ENCODE measurements at regions not wholly inside any gene's neighbourhood (a gene's known extent, or its start where the extent isn't known, plus 50 kb on each side); places are given as distances from the start of the nearest gene placed in this dataset.

DNA sequence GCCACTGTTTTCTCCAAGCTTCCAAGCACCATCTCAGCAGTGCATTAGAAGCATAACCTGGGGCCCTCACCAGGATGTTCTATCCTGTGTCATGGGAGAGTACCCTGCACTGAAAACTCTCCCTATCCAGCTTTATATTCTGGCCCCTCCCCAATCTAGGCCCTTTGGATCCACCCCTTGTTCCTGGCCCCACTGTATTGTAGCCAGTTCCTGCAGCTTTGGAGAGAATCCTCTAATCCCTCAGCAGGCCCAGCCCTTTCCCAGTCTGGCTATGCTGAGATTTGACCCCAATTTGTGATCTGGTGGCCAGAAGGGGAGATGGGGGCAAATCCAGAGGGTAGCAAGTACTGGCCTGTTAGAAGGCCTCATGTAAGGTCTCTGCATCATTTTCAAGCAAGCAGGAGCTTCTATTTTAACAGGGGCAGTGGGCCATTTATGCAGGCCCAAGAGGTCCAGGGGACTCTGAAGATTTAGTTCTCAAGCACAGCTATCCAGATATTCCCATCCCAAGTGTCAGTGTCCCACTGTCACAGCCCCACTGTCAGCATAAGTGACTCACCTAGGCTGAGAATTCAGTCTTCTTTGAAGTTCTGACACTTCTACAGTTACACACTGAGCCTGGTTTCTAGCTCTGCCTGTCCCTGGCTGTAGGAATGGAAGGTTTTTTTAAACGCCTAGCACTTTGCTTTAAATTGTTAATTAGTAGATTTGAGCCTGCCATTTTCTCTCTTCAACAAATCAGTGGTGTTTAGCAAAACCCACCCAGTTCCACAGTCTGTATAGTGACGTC, 589.5 kb upstream of the CADM1 start:
- TF ChIP-seq, protein P1, sequence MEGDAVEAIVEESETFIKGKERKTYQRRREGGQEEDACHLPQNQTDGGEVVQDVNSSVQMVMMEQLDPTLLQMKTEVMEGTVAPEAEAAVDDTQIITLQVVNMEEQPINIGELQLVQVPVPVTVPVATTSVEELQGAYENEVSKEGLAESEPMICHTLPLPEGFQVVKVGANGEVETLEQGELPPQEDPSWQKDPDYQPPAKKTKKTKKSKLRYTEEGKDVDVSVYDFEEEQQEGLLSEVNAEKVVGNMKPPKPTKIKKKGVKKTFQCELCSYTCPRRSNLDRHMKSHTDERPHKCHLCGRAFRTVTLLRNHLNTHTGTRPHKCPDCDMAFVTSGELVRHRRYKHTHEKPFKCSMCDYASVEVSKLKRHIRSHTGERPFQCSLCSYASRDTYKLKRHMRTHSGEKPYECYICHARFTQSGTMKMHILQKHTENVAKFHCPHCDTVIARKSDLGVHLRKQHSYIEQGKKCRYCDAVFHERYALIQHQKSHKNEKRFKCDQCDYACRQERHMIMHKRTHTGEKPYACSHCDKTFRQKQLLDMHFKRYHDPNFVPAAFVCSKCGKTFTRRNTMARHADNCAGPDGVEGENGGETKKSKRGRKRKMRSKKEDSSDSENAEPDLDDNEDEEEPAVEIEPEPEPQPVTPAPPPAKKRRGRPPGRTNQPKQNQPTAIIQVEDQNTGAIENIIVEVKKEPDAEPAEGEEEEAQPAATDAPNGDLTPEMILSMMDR (IDR thresholded peaks at IDR 0.05; ENCODE audit: low read depth, low read length, poor library complexity, severe bottlenecking), result no peak
- no peak for TF ChIP-seq EZH2phosphoT487 (IDR thresholded peaks at IDR 0.05; ENCODE audit: borderline replicate concordance, low read length)

Data from DOHH2 (cell line).